Suppressor macrophage treated with lipopolysaccharide for 1 hour (primary cell): ENCODE measurements at regions not wholly inside any gene's neighbourhood (a gene's known extent, or its start where the extent isn't known, plus 50 kb on each side); places are given as distances from the start of the nearest gene placed in this dataset.

Experiments
- DNase-seq, 3 donors: peaks; one replicate each; pipeline ENCODE4 v3.0.0-alpha.2; 2020 to 2022

GRCh38 chr12:14283489-14284144 lies 81.9 kb upstream of the ATF7IP start:
- peak in 2 of 3 donors; percentile 29 to 51 for DNase-seq

DNA sequence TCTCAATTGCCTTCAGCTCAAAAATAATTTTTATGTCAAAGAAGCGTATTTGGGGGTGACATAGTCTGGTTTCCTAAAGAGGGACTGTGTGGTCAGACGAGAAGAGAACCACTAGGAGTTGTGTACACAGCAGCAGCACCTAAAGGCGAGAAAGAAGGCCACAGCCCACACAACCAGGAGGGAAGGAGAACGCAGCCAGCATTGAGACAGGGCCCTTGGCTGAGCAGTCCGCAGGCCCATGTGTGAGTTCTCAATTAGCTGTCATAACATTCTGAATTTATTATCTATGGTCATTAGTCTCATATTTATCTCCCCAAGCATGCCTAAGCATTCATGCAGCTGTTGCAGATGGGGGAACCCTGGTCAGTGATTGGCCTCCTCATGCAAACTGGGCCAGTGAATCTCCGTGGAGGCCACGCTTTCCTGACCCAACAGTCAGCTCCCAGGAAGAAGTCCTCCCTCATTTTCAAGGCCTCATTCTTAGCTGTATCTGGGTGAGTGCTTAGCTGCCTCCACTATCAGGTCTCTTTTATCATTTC lies 81.2 kb upstream of the ATF7IP start:
- DNase-seq: no peak

DNA sequence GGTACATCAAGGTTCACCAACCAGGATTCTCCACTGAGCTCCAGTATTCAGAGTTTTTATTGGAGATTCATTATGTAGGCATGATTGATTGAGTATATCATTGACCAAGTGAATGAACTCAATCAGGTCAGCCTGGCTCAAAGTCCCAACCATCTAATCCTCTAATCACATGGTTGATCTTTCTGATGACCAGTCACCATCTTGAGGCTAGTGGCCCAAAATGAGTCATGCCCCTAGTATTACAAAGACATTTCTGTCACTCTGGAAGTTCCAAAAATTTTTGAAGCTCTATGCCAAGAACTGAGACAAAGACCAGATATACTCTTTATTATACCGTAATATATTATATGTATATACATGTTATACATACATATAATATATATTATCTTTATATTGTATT lies 75.9 kb upstream of the ATF7IP start:
- peak; percentile 51 to 88 (median 76) for DNase-seq

DNA sequence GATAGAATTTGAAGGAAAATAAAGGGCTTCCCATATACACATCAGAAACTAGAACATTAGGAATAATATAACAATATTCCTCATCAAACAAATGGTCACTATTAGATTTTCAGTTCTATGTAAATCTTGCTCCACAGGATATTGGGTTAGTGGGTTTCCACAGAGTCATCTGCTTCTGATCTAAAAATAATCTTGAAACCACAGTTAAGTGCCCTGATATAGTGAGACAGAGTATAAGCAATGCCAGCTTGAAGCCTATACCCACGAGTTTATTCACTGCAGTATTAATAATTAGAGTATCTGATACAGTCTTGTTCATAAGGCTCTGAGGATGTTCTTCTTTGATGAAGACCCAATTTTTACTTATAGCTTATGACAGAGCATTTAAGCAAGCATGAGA lies 74.5 kb upstream of the ATF7IP start:
- no peak for DNase-seq

GRCh38 chr12:14303661-14304155 lies 61.8 kb upstream of the ATF7IP start:
- DNase-seq: no peak

- no peak for DNase-seq
These were observed 58.5 kb upstream of the ATF7IP start for GRCh38 chr12:14307004-14307403.

GRCh38 chr12:14308516-14308915 lies 57.0 kb upstream of the ATF7IP start:
- DNase-seq: no peak

DNA sequence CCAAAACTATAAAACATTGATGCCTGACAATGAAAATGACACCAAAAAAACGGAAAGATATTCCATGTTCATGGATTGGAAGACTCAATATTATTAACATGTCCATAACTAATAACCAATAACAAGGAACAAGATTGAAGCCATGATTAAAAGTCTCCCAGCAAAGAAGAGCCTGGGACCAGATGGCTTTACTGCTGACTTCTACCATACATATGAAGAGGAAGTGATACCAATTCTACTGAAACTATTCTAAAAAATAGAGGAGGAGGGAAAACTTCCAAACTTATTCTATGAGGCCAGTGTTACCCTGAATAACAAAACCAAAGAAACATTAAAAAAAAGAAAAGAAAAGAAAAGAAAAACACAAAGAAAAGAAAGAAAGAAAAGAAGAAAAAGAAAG lies 54.6 kb upstream of the ATF7IP start:
- DNase-seq: peak in 1 of 3 donors; percentile 24

GRCh38 chr12:14313379-14314138 lies 51.9 kb upstream of the ATF7IP start:
- no peak for DNase-seq

GRCh38 chr12:14314801-14315200 lies 50.7 kb upstream of the ATF7IP start:
- peak; percentile 60 to 71 (median 70) for DNase-seq

- no peak for DNase-seq
These were observed 50.0 kb upstream of the ATF7IP start for GRCh38 chr12:14315501-14315900.
